Muscle of arm (tissue), 1 donor: ENCODE measurements at regions not wholly inside any gene's neighbourhood (a gene's known extent, or its start where the extent isn't known, plus 50 kb on each side); places are given as distances from the start of the nearest gene placed in this dataset.

Experiments
- DNase-seq: peaks from one replicate; pipeline ENCODE4 v3.0.0-alpha.2; 2013

GRCh38 chr7:36006636-36007229 lies 146.3 kb upstream of the EEPD1 start:
- no peak for DNase-seq

- DNase-seq: no peak
Measured at GRCh38 chr7:36010656-36011587, 142.1 kb upstream of the EEPD1 start.

- DNase-seq: no peak
Measured at GRCh38 chr7:36011588-36011965, 141.5 kb upstream of the EEPD1 start.

GRCh38 chr7:36013246-36014014 lies 139.6 kb upstream of the EEPD1 start:
- no peak for DNase-seq

DNA sequence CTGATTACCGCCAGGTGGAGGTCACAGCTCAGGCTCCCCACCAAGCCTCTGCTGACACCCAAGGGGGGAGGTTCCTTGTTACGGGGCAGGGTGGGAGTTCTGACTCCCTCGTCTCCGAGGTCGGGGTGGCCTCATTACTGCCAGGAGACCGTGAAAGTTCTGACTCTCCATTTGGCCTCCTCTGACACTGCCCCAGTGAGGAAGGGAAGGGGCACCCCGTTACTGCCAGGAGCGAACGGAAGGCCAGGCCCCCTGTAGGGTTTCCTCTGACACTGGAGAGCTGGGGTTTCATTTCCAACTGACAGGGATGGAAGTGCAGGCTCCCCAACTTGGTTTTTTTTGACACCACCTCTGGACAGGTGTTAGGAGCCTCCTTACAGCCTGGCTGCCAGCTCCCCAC lies 138.1 kb upstream of the EEPD1 start:
- no peak for DNase-seq

DNA sequence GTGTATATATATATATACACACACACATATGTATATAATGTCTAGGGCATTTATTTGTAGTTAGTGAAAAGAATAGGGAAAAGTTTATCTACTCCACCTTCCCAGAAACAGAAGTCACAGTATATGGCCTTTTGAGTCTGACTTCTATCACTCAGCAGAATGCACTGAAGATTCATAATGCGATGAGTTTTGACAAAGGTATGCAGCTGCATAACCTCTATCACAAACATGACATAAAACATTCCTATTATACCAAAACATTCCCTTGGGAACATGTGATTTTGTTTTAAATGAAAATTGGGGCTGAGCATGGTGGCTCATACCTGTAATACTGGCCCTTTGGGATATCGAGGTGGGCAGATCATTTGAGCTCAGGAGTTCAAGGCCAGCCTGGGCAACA lies 137.3 kb upstream of the EEPD1 start:
- DNase-seq: no peak

GRCh38 chr7:36016648-36017047 lies 136.4 kb upstream of the EEPD1 start:
- no peak for DNase-seq

GRCh38 chr7:36017111-36017510 lies 135.9 kb upstream of the EEPD1 start:
- no peak for DNase-seq

GRCh38 chr7:36018816-36019484 lies 134.1 kb upstream of the EEPD1 start:
- no peak for DNase-seq

DNA sequence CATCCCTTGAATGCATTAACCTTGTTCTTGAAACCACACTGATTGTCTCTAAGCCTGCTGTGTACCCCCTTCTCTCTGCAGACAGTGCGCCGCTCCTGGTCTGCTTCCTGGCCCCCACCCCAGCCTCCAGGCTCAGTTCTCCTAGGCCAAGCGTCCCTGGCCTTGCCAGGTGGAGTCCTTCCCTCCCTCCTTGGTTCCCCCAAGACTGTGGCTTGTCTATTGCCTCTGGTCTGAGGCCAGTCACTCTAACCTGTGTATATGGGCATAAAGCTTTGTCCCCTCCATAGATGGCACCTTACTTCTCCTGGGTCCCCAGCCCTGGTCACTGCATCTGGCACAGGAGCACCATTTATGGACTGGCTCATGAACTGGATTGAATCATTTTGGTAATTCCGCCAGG lies 133.5 kb upstream of the EEPD1 start:
- no peak for DNase-seq

DNA sequence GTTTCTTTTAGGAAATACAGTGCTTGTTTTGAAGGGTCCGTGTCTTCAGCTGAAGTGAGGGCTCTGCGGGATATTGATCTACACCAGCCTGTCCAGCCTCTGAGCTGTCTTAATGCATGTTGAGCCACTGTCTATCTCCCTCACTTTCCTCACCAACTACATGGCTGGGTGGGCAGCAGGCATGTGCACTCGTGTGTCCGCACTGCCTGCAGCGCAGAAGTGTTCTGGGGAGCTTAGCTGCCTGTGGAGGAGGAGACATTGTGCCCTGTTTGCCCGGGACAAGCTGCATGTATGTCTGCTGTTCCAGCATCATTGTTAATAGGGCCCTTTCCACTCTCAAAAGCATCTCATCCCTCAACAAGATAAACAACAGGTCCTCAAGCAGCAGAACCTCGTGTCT lies 133.1 kb upstream of the EEPD1 start:
- no peak for DNase-seq

GRCh38 chr7:36021367-36021766 lies 131.7 kb upstream of the EEPD1 start:
- DNase-seq: no peak

DNA sequence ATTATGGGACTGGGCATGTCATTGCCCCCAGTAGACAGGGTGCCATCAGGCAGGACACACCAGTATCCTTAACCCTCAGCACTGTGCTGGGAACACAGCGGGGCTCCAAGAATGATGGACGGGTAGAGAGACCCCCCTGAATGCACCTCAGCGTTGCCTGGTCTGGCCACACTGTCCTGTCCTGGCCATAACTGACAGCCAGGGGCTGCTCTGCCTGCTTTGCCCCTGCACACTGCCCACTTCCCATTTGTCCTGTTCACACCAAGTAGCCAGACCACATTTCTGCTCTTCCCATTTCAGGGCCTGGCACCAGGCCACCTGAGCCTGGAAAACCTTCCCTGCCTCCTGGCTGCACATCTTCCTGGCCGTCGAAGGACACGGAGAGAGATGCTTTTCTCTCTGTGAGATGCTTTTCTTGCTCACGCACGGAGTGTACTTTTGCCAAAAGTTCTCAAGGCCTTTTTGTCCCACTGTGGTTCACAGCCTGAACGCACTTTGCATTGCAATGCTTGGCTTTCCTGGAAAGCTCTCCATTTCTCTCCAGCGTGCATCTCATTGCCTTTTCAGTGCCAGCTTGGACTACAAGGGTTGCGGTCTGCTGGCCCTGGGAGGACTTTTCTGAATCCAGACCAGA lies 131.0 kb upstream of the EEPD1 start:
- peak; percentile 70 for DNase-seq

GRCh38 chr7:36023033-36023560 lies 130.0 kb upstream of the EEPD1 start:
- no peak for DNase-seq

GRCh38 chr7:36025190-36025589 lies 127.9 kb upstream of the EEPD1 start:
- no peak for DNase-seq

DNA sequence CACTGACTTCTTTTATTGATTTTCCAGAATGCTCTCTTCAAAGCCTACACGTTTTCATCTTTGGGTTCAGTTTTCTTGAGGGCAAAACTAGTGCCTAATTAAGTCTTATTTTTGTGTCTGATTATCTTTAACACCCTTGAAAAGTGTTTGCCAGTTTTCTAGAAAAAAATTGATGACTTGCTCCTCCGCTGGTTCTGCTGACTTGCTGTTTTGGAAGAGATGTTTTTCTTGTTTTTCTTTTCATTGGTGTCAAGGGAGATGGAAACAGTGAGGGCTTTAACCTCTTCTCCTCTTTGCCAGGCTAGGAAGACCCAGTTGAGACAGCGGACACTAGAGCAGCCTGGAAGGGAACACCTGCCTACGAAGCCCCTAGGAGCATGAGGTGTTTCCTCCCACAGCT lies 123.7 kb upstream of the EEPD1 start:
- DNase-seq: no peak

DNA sequence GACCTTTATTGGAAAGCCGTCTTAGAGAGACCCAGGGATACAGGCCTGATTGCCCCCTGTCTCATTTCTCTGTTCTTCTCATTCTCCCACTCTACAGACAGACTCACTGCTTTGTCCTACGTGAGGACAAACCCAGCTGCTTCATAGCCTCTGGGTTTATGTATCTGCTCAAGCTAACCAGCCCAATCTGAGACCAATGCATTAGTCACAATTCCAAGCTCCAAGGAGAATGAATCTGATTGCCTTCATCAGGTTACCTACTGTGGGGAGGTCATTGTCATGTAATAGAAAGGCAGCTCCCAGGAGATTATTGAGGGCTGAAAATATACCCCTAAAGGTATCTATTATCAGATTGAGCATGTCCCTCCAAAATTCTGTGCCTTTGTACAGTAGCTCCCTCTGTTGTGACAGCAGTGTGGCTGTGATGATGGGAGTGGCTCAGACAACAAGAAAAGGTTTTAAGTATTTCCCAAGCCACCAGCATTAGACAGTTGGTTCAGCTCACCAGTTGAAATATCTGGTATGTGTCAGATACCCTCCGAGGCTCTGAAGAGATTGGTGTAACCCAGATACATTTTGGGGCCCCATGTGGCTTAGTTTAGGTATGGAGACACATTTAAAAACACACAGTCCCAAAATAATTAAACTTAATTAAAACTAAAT lies 123.1 kb upstream of the EEPD1 start:
- DNase-seq: no peak

DNA sequence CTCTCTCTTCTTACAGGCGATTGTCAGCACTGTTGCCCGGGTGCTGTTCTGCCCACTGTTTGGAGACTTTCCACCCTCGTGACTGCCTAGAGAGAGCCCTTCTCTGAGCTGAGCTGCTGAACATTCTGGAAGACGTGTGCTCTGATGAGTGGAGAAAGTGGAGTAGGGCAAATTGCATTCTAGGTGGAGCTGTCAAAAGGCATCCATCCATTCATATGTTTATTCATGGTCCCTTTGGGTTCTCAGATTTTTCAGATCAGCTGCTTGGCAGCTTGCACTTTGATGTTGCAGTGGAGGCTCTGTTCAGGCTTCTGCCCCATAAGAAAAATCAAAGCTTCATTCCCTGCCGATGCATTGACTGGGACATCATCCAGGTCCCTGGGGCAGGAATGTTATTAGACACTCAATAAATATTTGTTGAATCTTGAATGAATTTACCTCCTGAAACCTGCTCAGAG lies 120.7 kb upstream of the EEPD1 start:
- no peak for DNase-seq

- DNase-seq: no peak
Measured at GRCh38 chr7:36034020-36034419, 119.0 kb upstream of the EEPD1 start.

GRCh38 chr7:36035186-36035585 lies 117.9 kb upstream of the EEPD1 start:
- DNase-seq: no peak

- DNase-seq: no peak
Measured at GRCh38 chr7:36036590-36036989, 116.5 kb upstream of the EEPD1 start.
